D721Med (cell line): ENCODE measurements at regions not wholly inside any gene's neighbourhood (a gene's known extent, or its start where the extent isn't known, plus 50 kb on each side); places are given as distances from the start of the nearest gene placed in this dataset.
"Not testable (repeated sequence)": the region's sequence is repeated elsewhere in the genome, so short reads cannot be mapped to it uniquely, and the experiment has no call there.

Experiments used
- DNase-seq: peaks from one replicate; pipeline ENCODE4 v3.0.0; 2011; ENCODE audit warnings: low spot score; ENCODE audit not compliant: insufficient read length
- FAIRE-seq: peaks from 2 replicates; lab custom pipeline; 2011; peaks lifted over from hg19 to GRCh38; lab: Jason Lieb, UNC
- CTCF ChIP-seq: IDR thresholded peaks from 2 replicates; pipeline ENCODE4 v1.5.1; 2012; ENCODE audit warnings: mild to moderate bottlenecking, control low read depth; ENCODE audit not compliant: insufficient read depth; ENCODE audit errors: missing control alignments

DNA sequence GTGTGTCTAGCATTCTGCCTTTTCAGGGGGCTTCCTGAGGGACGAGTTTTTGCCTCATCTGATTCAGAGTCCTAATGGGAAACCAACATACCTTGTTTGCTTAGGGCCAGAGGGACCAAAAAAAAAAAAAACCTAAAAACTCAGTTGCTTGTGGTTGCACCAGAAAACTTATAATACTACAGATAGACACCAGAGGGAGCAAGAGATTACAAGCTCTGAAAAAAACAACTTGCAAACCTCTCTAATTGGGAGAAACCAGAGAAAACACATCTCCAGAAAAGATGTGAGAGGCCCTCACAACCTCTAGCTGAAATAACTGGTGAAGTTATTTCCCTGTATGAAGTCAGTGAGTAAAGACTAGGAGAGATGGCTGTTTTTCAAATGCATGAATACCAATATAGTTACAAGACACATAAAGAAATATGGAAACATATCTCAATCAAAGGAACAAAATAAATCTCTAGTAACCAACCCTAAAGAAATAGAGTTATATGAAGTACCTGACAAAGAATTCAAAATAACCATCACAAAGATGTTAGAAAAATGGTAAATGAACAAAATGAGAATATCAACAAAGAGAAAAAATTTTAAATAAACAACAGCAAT is 233.7 kb upstream of the NFIA start:
- FAIRE-seq (no peak), DNase-seq (no peak)
- peak; percentile 58 for TF ChIP-seq CTCF

GRCh38 chr1:60847855-60848582 is 234.3 kb upstream of the NFIA start:
- DNase-seq (no peak), FAIRE-seq (no peak)
- TF ChIP-seq CTCF, result no peak

DNA sequence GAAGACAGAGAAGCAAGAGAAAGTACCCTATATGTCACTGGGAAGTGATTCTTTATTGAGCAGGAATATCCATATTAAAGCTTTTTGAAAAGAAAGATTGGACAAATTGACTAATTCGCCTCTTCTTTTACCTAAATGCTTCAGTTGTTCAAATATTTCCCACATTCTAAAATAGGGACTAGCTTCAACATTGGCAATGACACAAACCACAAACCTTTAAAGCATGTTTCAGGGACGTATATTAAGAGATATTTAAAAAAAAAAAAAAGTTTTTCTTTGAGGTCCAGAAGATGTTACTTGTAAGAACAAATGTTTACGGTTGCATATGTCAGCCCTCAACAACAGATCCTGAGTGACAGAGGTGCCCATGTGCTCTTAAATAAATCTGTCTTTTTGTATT is 235.0 kb upstream of the NFIA start:
- no peak for TF ChIP-seq CTCF
- no peak for DNase-seq
- FAIRE-seq, result no peak

GRCh38 chr1:60845659-60846058 is 236.7 kb upstream of the NFIA start:
- not testable (repeated sequence) for FAIRE-seq, DNase-seq

- no peak for DNase-seq
- no peak for TF ChIP-seq CTCF
- no peak for FAIRE-seq
These were observed 240.1 kb upstream of the NFIA start for GRCh38 chr1:60842304-60842703.

DNA sequence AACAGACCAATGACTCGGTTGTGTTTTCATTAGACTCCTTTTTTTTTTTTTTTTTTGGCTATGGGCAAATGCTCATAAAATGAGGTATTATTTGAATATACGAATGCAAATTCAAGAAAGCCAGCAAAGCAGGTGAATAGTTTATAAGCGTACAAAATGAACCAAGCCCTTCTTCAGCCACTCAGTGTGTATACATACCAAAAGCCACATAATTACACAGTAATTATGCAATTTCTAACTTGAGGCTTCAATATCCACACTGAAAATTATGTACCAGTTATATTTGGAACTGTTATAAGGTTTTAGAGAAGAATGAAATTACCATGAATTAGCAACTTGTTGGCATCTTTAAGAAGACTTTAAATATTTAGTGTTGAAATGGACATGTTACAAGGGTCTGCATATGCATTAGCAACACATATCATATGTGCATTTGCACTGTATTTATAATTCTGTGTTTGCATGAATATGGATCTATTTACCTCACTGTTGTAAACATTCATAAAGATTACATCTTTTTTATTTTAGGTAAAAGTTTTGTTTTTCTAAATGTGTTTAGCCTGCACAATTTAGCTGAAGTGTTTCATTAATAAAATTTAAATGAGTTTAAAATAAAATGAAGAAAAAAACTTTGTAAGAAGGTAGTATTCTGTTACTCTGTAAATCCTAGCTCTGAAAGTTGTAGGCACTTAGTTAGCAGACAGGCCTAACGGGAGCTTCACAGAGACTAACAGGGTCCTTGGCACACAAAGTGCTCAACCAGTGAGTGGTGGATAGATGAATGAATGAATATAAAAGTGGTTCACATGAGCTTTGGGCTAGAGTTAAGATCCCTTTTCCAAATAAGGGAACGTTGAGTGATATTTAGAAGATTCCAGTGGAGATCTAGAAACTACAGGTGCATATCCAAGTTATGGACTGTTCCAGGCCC is 241.0 kb upstream of the NFIA start:
- FAIRE-seq (no peak), DNase-seq (no peak)
- TF ChIP-seq CTCF, result no peak

DNA sequence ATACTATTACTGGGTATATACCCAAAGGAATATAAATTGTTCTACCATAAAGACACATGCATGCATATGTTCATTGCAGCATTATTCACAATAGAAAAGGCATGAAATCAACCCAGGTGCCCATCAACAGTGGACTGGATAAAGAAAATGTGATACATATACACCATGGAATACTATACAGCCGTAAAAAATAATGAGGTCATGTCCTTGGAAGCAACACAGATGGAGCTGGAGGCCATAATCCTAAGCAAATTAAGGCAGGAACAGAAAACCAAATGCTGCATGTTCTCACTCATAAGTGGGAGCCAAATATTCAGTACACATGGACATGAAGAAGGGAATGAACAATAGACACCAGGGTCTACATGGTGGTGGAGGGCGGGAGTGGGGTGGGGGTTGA is 241.9 kb upstream of the NFIA start:
- not testable (repeated sequence) for DNase-seq, FAIRE-seq
